ENCODE measurements at regions not wholly inside any gene's neighbourhood (a gene's known extent, or its start where the extent isn't known, plus 50 kb on each side); places are given as distances from the start of the nearest gene placed in this dataset.

DNA sequence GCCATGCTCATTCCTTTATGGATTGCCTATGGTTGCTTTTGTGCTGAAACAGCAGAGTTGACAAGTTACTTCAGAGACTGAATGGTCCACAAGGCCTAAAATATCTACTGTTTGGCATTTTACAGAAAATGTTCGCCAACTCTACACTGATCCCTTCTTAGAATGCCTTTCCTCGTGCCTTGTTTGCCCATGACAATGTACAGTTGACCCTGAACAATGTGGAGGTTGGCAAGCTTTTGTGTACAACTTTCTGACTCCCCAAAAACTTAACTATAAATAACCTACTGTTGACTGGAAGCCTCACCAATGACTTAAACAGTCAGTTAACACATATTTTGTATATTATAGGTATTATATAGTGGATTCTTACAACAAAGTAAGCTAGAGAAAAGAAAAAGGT, 361.4 kb downstream of the EPHA4 start:
- TF ChIP-seq CTCF (IDR thresholded peaks at IDR 0.05) (no peak), ZFX (IDR thresholded peaks at IDR 0.05; ENCODE audit: borderline replicate concordance) (no peak)

Data from 22Rv1 (cell line).